Stimulated activated CD4-positive, alpha-beta T cell treated with anti-CD3 and anti-CD28 coated beads, Interleukin-1b, Interleukin-23, amount 100 ng/mL, for 48 hours (primary cell): ENCODE measurements at regions not wholly inside any gene's neighbourhood (a gene's known extent, or its start where the extent isn't known, plus 50 kb on each side); places are given as distances from the start of the nearest gene placed in this dataset.
"Not testable (repeated sequence)": the region's sequence is repeated elsewhere in the genome, so short reads cannot be mapped to it uniquely, and the experiment has no call there.

Experiments
- DNase-seq: peaks from one replicate; pipeline ENCODE4 v3.0.0-alpha.2; 2020

DNA sequence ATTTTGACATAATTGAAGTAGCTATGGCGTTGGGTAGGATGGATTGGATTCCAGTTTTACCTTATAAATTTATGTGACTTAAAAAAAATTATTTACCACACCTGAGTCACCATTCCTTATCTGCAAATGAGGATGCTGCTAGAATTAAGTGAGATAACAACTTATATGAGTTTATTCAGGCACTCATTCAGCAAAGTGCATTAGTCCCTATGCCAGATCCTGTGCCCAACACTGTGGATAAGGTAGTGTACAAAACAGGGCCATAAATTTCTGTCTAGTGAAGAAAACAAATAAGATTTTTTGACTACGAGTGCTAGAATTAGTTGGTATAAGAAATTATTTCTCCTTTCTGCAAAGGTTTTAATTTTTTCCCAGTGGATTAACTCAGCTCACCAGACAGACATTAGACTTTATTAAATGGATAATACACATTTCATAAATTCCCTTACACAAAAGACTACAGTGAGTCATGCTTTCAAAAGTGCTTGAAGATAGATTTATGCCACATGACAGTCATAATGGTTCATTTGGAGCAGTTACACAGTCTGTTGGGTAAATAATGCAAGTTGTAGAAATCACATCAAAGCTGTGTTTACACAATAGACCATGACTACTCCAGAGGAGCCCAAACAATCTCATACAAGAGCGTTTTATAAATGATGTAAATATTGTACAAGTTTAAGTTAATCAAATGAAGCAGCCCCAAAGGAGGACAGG, 129.9 kb upstream of the TGFBR2 start:
- DNase-seq: no peak

DNA sequence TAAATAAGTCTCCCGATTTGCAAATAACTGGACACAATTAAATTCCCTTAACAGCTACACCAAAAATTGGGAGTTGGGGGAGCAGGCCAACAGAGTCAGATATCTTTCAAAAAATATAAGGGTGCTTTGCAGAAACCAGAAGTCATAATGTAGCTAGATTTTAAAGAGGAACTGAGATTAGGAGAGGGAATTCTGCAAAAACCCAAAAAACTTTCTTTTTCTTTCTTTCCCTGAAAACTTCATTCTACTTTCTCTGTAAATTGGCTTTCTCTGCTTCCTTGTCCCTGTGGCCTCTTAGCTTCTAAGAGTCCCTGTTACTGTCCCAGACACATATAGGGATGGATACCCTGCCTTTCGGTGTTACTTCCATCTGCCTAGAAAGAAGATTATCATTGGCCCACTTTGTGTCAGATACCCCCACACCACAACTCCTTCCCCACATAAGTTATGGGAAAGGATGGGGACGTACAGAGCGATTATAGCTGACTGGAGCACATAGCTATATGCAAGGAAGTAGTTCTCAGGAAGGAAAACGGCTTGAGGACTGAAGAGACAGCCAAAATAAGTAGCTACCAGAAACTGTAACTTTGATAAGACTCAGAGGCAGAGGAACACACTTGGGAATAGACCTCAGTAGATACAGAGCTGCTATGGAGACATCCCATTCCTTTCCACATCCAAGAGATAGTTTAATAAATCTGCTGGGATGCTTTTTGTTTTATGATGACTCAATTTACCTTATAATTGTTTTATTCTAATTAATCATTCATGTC, 129.1 kb upstream of the TGFBR2 start:
- DNase-seq: no peak

DNA sequence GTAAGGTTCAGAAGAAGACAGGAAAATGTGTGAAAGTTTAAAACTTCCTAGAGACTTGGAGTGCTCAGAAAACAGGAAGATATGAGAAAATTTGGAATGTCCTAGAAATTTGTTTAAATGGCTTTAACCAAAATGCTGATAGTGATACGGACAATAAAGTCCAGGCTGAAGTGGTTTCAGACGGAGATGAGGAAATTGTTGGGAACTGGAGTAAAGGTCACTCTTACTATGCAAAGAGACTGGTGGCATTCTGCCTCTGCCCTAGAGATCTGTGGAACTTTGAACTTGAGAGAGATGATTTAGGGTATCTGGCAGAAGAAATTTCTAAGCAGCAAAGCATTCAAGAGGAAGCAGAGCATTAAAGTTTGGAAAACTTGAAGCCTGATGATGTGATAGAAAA, 126.7 kb upstream of the TGFBR2 start:
- not testable (repeated sequence) for DNase-seq

DNA sequence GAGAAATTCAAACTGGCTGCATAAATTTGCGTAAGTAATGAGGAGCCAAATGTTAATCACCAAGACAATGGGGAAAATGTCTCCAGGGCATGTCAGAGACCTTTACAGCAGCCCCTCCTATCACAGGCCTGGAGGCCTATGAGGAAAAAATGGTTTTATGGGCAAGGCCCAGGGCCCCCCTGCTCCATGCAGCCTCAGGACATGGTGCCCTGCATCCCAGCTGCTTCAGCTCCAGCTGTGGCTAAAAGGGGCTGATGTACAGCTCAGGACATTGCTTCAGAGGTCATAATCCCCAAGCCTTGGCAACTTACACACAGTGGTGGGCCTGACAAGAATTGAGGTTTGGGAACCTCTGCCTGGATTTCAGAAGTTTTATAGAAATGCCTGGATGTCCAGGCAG, 126.2 kb upstream of the TGFBR2 start:
- DNase-seq: not testable (repeated sequence)

DNA sequence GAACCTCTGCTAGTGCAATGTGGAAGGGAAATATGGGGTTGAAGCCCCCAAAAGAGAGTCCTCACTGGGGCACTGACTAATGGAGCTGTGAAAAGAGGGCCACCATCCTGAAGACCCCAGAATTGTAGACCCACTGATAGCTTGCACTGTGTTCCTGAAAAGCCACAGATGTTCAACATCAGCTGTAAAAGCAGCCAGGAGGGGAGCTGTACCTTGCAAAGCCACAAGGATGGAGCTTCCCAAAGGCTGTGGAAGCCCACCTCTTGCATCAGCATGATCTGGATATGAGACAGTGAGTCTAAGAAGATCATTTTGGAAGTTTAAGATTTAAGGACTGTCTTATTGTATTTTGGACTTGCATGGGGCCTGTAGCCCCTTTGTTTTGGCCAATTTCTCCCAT, 125.8 kb upstream of the TGFBR2 start:
- DNase-seq: no peak

DNA sequence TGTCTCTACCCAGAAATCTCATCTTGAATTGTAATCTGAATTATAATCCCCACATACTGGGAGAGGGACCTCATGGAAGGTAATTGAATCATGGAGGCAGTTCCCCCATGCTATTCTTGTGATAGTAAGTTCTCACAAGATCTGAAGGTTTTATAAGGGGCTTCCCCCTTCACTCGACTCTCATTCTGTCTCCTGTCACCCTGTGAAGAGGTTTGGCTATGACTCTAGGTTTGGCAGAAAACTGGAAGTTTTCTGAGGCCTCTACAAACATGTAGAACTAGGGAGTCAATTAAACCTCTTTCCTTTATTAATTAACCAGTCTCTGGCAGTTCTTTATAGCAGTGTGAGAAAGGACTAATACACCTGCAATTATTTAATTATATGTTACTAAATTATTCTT, 125.2 kb upstream of the TGFBR2 start:
- DNase-seq: no peak

DNA sequence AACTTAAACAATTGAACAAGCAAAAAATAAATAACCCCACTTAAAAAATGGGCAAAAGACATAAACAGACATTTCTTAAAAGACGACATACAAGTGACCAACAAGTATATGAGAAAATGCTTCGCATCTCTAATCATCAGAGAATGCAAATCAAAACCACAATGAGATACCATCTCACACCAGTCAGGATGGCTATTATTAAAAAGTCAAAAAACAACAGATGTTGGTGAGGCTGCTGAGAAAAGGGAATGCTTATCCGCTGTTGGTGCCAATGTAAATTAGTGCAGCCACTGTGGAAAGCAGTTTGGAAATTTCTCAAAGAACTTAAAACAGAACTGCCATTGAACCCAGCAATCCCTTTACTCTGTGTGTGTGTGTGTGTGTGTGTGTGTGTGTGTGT, 122.2 kb upstream of the TGFBR2 start:
- DNase-seq: not testable (repeated sequence)

DNA sequence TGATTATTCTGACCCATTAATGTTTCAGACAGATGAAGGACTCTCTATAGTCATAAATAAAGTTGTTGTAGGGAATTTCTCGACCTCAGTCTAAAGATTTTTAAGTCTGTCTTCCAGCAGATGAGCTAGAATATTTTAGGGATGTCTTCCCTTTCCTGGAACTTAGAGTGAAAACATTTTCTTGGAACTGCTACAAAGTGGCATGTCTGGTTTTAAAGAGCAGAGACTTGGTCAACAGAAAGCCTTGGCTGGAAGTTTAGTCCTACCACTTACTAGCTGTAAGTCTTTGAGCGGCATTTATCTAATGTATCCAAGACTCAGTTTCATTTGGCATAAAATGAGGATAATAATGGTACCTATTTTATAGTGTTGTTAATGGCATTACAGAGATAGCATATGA, 120.0 kb upstream of the TGFBR2 start:
- DNase-seq: no peak

DNA sequence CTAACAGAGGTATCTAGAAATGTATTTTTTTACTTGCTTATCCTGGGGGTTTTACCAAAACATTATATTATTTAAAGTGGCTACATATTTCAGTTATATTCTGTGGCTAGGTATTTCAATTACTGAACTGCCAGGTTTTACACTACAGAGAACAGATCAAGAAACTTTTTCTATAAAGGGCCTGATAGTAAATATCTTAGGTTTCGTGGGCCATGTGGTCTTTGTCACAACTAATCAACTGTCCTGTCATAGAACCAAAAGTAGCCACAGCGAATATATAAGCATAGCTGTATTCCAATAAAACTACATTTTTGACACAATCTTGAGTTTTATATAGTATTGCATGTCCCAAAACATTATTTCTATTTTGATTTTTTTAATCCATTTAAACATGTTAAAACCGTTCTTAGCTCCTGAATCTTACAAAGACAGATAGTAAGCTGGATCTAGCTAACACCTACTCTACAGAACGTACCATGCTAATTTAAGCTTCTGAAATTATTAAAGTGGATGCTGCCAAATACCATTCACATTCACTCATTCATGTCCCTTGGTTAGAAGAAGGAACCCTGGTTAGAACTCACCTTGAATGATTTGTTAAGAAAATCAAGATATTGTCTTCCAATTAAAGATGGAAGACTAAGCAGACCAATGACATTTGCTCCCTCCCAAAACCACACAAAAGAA, 118.2 kb upstream of the TGFBR2 start:
- no peak for DNase-seq

DNA sequence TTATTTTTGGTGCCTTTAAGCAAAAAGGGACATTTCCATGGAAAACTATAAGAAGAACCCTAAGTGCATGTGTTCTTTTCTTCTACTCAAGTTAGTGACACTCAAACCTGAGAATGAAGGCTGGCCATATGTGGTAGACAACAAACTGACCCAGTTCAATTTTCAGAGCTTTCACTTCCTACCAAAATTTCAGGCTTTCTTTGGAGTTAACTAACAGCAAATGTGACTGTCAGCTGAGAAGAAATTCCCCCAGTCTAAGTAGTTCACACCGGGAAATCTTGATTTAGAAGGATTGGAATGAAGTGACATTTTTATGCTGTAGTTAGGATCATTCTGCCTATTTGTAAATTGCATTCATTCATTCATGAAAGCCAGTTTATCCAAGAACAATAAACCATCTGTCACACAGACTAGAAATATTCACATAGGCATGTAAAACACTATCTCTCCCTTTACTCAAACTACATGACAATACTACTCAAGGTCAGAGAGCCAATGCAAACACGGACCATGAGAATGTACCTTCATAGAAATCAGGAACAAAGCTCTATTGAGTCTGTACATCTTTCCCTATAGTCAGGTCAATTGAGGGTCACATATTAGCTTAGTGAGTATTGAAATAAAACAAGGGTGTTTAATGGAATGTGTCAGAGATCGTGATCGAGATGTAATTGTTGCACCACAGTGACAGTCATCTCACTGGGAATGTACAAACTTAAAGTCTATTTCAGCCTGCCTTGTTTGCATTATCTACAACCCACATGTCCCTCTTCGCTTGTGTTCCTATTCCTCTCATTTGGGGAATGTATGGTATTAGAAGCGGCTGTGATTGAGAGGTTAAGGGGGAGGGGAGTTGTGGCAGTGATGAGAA, 113.8 kb upstream of the TGFBR2 start:
- DNase-seq: no peak

DNA sequence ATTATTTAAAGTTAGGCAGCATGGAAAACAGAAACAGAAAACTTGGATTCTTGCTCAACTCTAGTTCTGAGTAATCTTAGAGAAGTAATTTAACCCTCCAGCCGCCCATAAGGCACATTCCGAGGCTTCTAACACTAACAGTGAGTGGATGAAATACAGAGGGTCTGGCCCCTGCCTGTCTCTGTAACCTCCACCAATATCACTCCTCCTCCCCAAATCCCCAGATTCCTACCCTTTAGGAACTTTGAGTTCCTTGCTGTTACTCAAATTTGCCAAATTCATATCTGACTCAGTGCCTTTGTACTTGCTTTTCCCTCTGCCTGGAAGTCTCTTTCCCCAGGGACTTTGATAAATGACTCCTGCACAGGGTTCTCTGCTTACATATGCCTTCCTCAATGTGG, 112.5 kb upstream of the TGFBR2 start:
- no peak for DNase-seq

DNA sequence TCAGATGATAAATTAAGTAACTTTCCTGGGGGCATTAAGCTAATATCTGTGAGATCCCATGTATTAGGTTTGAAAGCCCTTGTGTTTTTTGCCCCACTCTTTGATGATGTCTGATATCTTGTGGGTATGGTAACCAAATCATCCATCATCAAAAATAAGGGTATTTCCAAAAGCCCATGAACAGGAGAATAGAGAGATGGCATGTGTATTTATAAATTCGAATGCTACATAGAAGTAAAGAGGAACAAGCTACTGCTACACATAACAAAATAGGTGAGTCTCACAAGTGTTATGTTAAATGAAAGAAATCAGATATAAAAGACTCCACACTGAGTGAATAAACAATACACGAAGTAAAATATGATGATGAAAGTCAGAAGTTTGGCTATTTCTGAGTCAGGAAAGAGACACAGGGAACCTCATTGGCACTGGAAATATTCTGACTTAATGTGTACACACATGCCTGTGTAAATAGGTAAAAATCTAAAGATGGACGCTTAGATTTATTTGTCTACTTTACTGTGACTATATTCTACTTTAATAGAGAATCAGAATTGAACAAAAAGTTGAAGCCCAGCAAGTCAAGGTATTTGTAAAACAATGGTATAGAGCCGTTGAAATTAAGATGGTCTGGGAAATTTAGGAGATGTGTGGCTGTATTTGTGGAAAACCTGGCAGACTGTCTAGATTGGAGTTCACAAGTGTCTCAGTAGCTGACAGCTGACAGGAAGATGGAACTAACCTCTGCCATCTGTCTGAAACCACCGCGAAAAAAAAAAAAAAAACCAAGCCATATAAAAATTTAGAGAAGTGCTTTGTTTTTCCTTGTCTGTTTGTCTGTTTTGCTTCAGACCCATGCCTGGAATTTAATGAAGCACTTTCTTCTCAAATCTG, 111.0 kb upstream of the TGFBR2 start:
- DNase-seq: no peak

DNA sequence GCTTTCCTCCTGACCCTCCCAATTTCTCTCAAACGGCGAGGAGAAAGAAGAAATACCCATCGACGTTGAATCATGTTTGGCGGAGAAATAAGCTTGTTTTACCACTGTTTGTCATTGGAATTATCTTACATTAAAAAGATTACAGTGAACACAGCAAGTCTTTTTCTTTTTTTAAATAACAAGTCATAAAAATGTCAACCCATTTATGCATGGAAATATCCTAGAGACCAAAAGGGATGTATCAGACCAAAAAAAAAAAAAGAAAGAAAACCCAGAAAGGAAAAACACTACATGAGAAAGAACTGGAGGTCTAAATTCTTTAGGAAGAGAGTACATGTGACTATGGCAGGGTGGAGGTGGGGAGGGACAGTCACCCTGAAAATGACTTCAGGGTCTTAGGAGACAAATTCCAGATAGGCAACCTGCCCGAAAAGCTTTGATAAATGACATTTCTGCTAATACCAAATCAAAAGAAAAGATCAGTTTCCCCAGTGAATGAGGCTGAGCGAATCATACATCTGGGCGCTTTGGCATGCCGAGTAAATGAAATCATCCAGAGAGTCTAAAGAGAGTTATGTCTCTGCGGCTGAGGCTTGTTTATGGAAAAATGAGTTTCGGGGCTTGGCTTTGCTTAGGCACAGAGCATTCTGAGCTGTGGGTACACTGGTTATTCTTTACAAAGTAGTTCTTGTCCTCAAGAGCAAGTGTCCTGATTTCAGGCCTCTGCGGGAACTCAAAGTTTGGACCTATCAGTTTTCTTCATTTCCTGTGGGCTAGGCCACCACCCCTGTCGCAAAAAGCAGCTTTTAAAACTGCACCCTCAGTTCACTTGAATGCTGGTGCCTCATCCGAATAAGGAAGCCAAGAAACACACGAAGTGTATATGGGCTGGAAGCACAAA, 110.1 kb upstream of the TGFBR2 start:
- DNase-seq: no peak

DNA sequence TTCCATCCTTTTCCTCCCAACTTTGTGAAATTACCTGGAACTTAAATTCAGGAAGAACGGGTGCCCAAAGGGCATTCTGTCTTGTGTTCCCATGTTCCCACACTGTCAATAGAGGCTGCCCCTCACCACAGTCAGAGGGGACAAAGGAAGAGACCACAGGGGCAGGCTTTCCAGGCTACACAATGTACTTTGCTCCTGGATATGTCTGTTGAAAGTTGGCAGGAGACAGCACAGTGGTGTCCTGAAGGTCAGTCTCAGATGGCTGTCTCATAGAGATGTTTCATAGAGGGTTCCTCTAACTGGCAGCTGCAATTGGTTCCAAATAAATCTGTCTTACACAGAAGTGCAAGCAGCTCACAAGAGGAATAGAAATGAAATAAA, 107.8 kb upstream of the TGFBR2 start:
- DNase-seq: no peak

DNA sequence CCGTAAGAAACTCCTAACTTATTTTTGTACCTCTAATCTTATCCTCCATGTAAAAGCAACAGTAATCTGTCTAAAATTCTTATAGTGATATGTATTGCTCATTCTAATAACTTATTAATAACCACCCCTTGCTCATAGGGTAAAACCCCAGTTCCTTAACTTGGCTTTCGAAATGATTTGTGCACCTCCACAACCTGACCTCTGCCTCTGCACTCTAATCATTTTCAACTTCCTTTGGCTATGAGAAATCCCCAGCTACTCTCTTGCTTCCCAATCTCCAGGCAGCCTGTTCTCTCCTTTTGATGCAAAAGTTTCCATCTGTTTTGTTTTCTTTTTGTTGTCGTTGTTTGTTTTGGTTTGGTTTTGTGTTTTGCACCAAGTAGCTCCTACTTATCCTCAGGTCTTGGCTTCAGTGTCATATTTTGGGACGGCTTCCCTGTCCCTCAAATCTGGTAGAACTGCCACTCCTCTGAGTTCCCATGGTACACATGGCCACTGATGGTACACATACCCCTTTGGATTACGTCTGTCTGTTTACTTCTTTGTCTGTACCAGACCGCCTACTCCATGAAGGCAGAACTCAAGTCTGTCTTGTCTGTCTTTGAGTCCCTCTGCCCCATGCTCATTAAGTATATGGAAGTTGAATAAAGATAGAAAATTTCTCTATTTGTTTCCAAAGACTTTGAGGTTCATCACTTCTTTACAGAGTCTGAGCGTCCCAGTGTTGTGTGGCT, 105.6 kb upstream of the TGFBR2 start:
- DNase-seq: no peak

DNA sequence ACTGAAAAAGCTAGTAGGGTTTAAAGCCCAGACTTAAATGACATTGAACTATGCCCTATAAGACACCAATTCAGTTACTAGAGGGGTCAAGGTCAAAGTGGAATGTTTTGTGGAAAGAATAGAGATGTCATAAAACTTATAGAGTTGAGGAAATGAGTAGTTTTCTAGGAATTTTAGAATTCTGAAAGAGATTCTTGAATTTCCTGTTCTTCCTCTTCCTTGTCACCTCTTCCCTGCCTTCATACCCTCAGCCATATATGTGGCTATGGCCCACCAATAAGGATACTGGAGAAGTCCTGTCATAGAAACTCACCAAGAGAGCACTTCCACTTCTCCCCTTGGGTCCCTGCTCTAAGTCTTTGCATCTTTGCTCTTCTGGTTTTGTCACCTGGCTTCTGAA, 104.9 kb upstream of the TGFBR2 start:
- no peak for DNase-seq

DNA sequence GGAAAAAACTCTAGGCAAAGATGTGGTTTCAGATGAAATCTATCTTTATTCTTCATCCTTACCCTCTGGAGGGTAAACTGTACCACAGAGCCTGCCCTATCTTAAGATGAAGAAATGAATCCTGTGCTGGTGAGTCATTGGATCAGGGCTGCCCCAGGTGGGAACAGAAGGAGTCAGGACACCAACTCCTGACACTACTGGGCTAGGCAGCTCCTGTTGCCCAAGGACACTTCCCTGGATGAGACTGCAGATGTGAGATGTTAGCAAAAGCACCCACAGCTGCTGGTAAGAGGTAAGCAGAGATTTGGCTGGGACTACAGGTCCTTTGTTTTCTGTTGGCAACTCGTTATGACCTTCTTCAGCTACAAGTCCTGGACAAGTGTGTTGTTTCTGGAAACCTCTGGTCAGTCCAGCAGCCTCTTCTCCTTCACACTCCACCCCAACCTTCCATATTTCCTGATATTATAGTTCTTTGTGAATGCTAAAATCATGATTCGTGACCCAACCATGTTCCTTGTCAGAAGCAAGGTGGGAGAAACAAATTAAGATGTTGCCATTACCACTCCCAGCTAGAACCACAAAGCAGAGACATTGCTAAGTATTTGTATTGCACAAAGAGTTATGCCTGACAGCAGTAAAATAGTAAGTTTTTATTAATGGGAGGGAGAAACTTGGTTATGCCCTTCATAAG, 104.2 kb upstream of the TGFBR2 start:
- DNase-seq: no peak

DNA sequence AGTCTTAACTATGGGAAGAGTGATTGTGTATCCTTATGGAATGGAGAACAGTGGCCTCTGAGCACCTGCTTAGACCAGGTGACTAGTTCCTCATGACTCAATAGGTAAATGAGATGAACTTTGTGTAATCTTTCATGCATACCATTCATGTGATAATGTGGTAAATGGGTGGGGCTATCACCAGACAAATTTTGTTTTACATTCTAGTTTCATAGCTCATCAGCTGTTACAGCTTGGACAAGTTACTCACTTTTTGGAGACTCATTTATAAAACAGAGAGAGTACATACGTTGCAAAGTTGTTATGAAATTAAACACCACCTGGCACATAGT, 103.7 kb upstream of the TGFBR2 start:
- DNase-seq: no peak

DNA sequence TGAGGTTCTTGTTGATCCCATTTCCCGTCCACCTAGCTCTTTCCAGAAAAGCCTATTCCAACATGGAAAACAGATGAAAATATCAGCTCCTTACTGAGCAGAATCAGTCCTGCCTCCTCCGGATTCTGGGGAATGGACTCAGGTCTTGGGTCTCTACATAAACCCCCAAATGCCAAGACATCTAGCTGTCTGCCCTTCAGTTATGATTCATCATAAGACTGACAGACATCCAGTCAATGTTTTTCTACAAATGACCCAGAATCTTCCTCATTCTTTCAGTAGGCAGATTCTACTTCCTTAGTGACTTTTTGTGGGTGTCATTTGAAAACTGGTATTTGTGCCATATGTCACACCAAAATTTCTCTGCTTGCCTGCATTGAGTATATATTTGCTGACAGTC, 103.0 kb upstream of the TGFBR2 start:
- no peak for DNase-seq

DNA sequence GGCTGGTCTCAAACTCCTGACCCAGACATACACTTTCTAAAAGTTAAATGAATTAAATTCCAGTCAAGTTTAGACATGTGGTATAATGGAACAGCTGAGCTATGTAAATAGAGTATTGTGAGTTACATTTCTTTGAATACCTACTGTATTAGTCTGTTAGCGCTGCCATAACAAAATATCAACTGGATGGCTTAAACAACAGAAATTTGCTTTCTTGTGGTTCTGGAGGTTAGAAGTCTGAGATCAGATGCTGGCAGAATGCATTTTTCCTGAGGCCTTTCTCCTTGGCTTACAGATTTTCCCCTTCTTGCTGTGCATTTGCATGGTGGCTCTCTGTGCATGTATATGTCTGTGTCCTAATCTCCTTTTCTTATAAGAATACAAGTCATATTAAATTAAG, 101.5 kb upstream of the TGFBR2 start:
- no peak for DNase-seq
